ENCODE measurements at regions not wholly inside any gene's neighbourhood (a gene's known extent, or its start where the extent isn't known, plus 50 kb on each side); places are given as distances from the start of the nearest gene placed in this dataset.
A peak's percentile ranks its signal among the peaks of the same experiment; 100 is the strongest.

- no peak overlapping the region for H3K4me3 ChIP-seq (ENCODE audit: severe bottlenecking)
- no peak for TF ChIP-seq CTCF (IDR thresholded peaks at IDR 0.05; ENCODE audit: poor library complexity, severe bottlenecking)
- no peaks in the 10 kb centered on the region for H3K36me3 ChIP-seq (ENCODE audit: low read depth)
- no peaks in the 10 kb centered on the region for H3K27me3 ChIP-seq (ENCODE audit: insufficient read depth, poor library complexity, severe bottlenecking)
- ATAC-seq (ENCODE audit: low read depth) (no peak), DNase-seq (ENCODE audit: low spot score) (no peak)
- H3K4me1 ChIP-seq (ENCODE audit: insufficient read depth, poor library complexity, severe bottlenecking): peaks cover 23% of the 10 kb centered on the region
- H3K27ac ChIP-seq (ENCODE audit: poor library complexity, severe bottlenecking): peak overlapping the region; percentile 30
- no peaks in the 10 kb centered on the region for H3K9me3 ChIP-seq (ENCODE audit: severe bottlenecking)
Observed at GRCh38 chr10:3902054-3902808, 117.2 kb upstream of the KLF6 start.

GRCh38 chr10:3901370-3901769 lies 116.4 kb upstream of the KLF6 start:
- peaks cover 28% of the 10 kb centered on the region for H3K4me1 ChIP-seq (ENCODE audit: insufficient read depth, poor library complexity, severe bottlenecking)
- no peak for TF ChIP-seq CTCF (IDR thresholded peaks at IDR 0.05; ENCODE audit: poor library complexity, severe bottlenecking)
- no peaks in the 10 kb centered on the region for H3K36me3 ChIP-seq (ENCODE audit: low read depth)
- ATAC-seq (ENCODE audit: low read depth) (no peak), DNase-seq (ENCODE audit: low spot score) (no peak)
- H3K27ac ChIP-seq (ENCODE audit: poor library complexity, severe bottlenecking): no peak overlapping the region
- H3K9me3 ChIP-seq (ENCODE audit: severe bottlenecking): no peaks in the 10 kb centered on the region
- H3K27me3 ChIP-seq (ENCODE audit: insufficient read depth, poor library complexity, severe bottlenecking): no peaks in the 10 kb centered on the region
- H3K4me3 ChIP-seq (ENCODE audit: severe bottlenecking): no peak overlapping the region

- ATAC-seq (ENCODE audit: low read depth) (no peak), DNase-seq (ENCODE audit: low spot score) (no peak)
- Histone ChIP-seq H3K9me3 (ENCODE audit: severe bottlenecking) (no peaks in the 10 kb centered on the region), H3K4me1 (ENCODE audit: insufficient read depth, poor library complexity, severe bottlenecking) (peaks cover 33% of the 10 kb centered on the region), H3K4me3 (ENCODE audit: severe bottlenecking) (no peak overlapping the region), H3K27me3 (ENCODE audit: insufficient read depth, poor library complexity, severe bottlenecking) (no peaks in the 10 kb centered on the region), H3K36me3 (ENCODE audit: low read depth) (no peaks in the 10 kb centered on the region), H3K27ac (ENCODE audit: poor library complexity, severe bottlenecking) (peak overlapping the region; percentile 87)
- TF ChIP-seq CTCF (IDR thresholded peaks at IDR 0.05; ENCODE audit: poor library complexity, severe bottlenecking): no peak
Observed at GRCh38 chr10:3900391-3900790, 115.4 kb upstream of the KLF6 start.

DNA sequence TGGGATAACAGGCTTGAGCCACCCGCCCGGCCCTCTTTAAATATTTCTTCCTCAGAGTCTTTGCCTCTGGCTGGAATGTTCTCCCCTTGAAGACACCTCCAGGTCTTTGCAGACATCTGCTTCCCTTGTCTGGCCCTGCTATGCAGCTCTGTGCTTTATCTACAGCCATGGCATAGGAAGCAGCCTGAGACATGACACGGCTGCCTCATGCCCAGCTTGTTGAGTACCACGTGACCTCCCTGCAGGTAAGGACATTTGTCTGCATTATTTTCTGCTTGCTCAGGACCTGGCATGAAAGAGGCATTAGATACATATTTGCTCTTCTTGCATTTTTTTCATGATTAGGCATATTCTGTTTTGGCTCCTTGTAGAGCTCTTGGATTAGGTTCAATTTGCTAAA lies 113.8 kb upstream of the KLF6 start:
- peak; percentile 89 for DNase-seq (ENCODE audit: low spot score)
- Histone ChIP-seq H3K27me3 (ENCODE audit: insufficient read depth, poor library complexity, severe bottlenecking) (no peaks in the 10 kb centered on the region), H3K27ac (ENCODE audit: poor library complexity, severe bottlenecking) (peak overlapping the region; percentile 87), H3K4me3 (ENCODE audit: severe bottlenecking) (no peak overlapping the region), H3K36me3 (ENCODE audit: low read depth) (no peaks in the 10 kb centered on the region), H3K9me3 (ENCODE audit: severe bottlenecking) (no peaks in the 10 kb centered on the region), H3K4me1 (ENCODE audit: insufficient read depth, poor library complexity, severe bottlenecking) (peaks cover 42% of the 10 kb centered on the region)
- TF ChIP-seq CTCF (IDR thresholded peaks at IDR 0.05; ENCODE audit: poor library complexity, severe bottlenecking): no peak
- peak; percentile 93 for ATAC-seq (ENCODE audit: low read depth)

DNA sequence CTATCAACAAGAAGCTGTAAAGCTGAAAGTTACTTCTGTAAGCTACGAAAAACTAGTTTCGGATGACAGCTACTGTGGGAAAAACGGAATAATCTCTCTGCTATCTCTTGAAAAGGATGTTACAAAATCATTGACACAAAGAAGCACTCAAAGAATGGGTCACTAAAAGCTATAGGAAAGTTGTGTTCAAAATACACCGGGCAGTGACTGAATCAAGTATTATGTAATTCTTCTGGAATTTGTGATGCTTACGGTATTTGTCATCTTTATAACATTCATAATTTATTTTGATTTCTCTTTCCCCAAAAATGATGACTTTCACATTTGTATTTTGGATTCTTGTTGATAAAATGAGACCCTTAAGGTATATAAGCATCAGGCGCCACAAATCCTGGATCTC lies 112.1 kb upstream of the KLF6 start:
- DNase-seq (ENCODE audit: low spot score) (no peak), ATAC-seq (ENCODE audit: low read depth) (peak; percentile 12; the same call in 2 of the 3 replicates)
- H3K27me3 ChIP-seq (ENCODE audit: insufficient read depth, poor library complexity, severe bottlenecking): no peaks in the 10 kb centered on the region
- no peaks in the 10 kb centered on the region for H3K9me3 ChIP-seq (ENCODE audit: severe bottlenecking)
- peaks cover 44% of the 10 kb centered on the region for H3K4me1 ChIP-seq (ENCODE audit: insufficient read depth, poor library complexity, severe bottlenecking)
- no peak overlapping the region for H3K4me3 ChIP-seq (ENCODE audit: severe bottlenecking)
- no peaks in the 10 kb centered on the region for H3K36me3 ChIP-seq (ENCODE audit: low read depth)
- TF ChIP-seq CTCF (IDR thresholded peaks at IDR 0.05; ENCODE audit: poor library complexity, severe bottlenecking): no peak
- peak overlapping the region; percentile 87 for H3K27ac ChIP-seq (ENCODE audit: poor library complexity, severe bottlenecking)

Measured in RWPE2 (cell line).